C4-2B (cell line): ENCODE measurements at regions not wholly inside any gene's neighbourhood (a gene's known extent, or its start where the extent isn't known, plus 50 kb on each side); places are given as distances from the start of the nearest gene placed in this dataset.

Source experiments
- CTCF ChIP-seq: fragments of 450-650 bp; conservative IDR thresholded peaks from 2 replicates; pipeline ENCODE4 v1.5.1; 2017; ENCODE audit warnings: mild to moderate bottlenecking
- ZFX ChIP-seq: fragments of 450-650 bp; IDR thresholded peaks from 2 replicates; pipeline ENCODE4 v1.6.1; 2017

- TF ChIP-seq CTCF (no peak), ZFX (no peak)
These were observed 220.2 kb upstream of the CPNE8 start for GRCh38 chr12:39125566-39125965.
